ENCODE measurements at regions not wholly inside any gene's neighbourhood (a gene's known extent, or its start where the extent isn't known, plus 50 kb on each side); places are given as distances from the start of the nearest gene placed in this dataset.

DNA sequence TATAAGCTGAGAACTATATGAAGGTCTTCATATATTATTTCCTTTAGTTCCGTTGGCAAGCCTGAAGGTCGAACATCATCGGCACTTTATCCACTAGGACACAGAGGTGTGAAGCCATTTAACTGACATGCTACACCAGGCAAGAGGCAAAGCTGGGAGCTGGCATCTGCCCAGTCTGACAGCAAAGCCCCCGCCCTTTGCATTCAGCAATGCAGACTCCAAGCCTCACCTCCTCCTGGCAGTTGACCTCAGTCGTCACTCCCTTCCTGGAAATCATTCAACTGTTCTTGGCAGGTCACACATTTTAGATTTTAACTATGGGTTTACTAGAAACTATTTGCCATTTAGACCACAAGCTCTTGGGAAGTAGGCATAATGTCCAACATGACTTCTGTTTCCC, 135.8 kb upstream of the FRG1 start:
- TF ChIP-seq, protein P1, sequence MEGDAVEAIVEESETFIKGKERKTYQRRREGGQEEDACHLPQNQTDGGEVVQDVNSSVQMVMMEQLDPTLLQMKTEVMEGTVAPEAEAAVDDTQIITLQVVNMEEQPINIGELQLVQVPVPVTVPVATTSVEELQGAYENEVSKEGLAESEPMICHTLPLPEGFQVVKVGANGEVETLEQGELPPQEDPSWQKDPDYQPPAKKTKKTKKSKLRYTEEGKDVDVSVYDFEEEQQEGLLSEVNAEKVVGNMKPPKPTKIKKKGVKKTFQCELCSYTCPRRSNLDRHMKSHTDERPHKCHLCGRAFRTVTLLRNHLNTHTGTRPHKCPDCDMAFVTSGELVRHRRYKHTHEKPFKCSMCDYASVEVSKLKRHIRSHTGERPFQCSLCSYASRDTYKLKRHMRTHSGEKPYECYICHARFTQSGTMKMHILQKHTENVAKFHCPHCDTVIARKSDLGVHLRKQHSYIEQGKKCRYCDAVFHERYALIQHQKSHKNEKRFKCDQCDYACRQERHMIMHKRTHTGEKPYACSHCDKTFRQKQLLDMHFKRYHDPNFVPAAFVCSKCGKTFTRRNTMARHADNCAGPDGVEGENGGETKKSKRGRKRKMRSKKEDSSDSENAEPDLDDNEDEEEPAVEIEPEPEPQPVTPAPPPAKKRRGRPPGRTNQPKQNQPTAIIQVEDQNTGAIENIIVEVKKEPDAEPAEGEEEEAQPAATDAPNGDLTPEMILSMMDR (IDR thresholded peaks at IDR 0.05; ENCODE audit: low read length): no peak
- no peak for TF ChIP-seq EZH2 (optimal IDR thresholded peaks at IDR 0.05; ENCODE audit: low read depth, low read length)
- no peak for TF ChIP-seq EZH2phosphoT487 (IDR thresholded peaks at IDR 0.05; ENCODE audit: low read length)
